KMS-11 (cell line): ENCODE measurements at regions not wholly inside any gene's neighbourhood (a gene's known extent, or its start where the extent isn't known, plus 50 kb on each side); places are given as distances from the start of the nearest gene placed in this dataset.

Source experiments
- H2AFZ ChIP-seq: fragments of 200-600 bp; sonication (generic); 2 replicates; pipeline ENCODE4 v1.6.1; 2016; ENCODE audit warnings: antibody characterized with exemption, mixed run types, low read depth
- H3K27ac ChIP-seq: fragments of 200-600 bp; sonication (generic); 2 replicates; pipeline ENCODE4 v1.6.1; 2016; ENCODE audit warnings: mild to moderate bottlenecking, mixed run types
- H3K27me3 ChIP-seq: fragments of 200-600 bp; sonication (generic); 2 replicates; pipeline ENCODE4 v1.6.1; 2017; ENCODE audit warnings: mild to moderate bottlenecking, low read depth, mixed run types, moderate library complexity; ENCODE audit not compliant: insufficient read depth
- H3K36me3 ChIP-seq: fragments of 200-600 bp; sonication (generic); 2 replicates; pipeline ENCODE4 v1.6.1; 2017; ENCODE audit warnings: mild to moderate bottlenecking, mixed run types; ENCODE audit not compliant: insufficient read depth
- H3K4me1 ChIP-seq: fragments of 200-600 bp; sonication (generic); 2 replicates; pipeline ENCODE4 v1.6.1; 2016; ENCODE audit warnings: mild to moderate bottlenecking, low read depth, mixed run types; ENCODE audit not compliant: poor library complexity, severe bottlenecking
- H3K4me2 ChIP-seq: fragments of 200-600 bp; sonication (generic); 2 replicates; pipeline ENCODE4 v1.7.0; 2016; ENCODE audit warnings: mild to moderate bottlenecking, mixed run types
- H3K4me3 ChIP-seq: fragments of 200-600 bp; sonication (generic); IDR thresholded peaks from 2 replicates; pipeline ENCODE4 v1.6.1; 2017; ENCODE audit warnings: low read depth, low read length, mixed read lengths; ENCODE audit not compliant: insufficient read depth
- H3K79me2 ChIP-seq: fragments of 200-600 bp; sonication (generic); 2 replicates; pipeline ENCODE4 v1.6.1; 2016; ENCODE audit warnings: low read depth, mixed run types; ENCODE audit not compliant: insufficient read depth
- H3K9ac ChIP-seq: fragments of 200-600 bp; sonication (generic); 2 replicates; pipeline ENCODE4 v1.6.1; 2016; ENCODE audit warnings: mild to moderate bottlenecking, mixed run types
- H4K20me1 ChIP-seq: fragments of 200-600 bp; sonication (generic); 2 replicates; pipeline ENCODE4 v1.6.1; 2016; ENCODE audit warnings: mild to moderate bottlenecking, mixed run types; ENCODE audit not compliant: insufficient read depth
- TF ChIP-seq, protein P1 (sequence below): fragments of 200-600 bp; sonication (generic); conservative IDR thresholded peaks from 2 replicates; pipeline ENCODE4 v1.6.1; 2017; ENCODE audit warnings: low read depth, mild to moderate bottlenecking, antibody characterized with exemption, low read length, moderate library complexity, mixed read lengths

DNA sequence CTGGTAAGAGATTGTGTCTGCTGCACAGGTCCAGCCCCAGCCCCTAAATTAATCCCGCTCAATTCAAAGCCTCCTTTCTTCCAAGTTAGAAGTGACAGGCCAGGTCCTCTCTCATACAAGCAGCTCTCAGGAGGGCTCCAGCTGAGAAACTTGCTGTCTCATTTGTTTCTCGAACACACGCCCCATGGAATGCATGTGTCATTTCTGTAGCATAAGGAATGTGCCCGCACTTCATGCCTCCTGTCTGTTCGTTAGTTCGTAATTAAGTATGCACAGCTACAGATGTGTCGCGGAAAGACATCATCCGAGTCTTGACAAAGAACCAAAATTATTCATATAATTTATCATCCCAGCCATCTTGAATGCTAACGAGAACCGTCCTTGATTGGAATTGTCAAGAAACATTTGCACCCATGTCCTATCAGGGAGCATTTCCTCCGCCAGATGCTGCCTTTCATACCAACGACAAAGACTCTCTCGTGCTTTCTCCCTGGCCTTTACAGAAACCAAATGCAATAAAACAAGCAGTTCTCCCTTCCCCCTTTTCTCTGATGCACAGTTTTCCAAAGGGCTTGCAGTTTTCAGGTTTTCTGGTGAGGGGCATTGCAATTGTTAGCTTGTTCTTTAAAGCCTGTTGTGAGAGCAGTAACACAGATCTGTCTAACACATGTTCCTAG, 133.5 kb downstream of the UQCRFS1 start:
- H3K79me2 ChIP-seq = no peaks in the 10 kb centered on the region
- no peak overlapping the region for H3K4me3 ChIP-seq
- H3K4me2 ChIP-seq = no peak overlapping the region
- H3K9ac ChIP-seq = no peak overlapping the region
- TF ChIP-seq, protein P1, sequence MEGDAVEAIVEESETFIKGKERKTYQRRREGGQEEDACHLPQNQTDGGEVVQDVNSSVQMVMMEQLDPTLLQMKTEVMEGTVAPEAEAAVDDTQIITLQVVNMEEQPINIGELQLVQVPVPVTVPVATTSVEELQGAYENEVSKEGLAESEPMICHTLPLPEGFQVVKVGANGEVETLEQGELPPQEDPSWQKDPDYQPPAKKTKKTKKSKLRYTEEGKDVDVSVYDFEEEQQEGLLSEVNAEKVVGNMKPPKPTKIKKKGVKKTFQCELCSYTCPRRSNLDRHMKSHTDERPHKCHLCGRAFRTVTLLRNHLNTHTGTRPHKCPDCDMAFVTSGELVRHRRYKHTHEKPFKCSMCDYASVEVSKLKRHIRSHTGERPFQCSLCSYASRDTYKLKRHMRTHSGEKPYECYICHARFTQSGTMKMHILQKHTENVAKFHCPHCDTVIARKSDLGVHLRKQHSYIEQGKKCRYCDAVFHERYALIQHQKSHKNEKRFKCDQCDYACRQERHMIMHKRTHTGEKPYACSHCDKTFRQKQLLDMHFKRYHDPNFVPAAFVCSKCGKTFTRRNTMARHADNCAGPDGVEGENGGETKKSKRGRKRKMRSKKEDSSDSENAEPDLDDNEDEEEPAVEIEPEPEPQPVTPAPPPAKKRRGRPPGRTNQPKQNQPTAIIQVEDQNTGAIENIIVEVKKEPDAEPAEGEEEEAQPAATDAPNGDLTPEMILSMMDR = no peak
- no peaks in the 10 kb centered on the region for H3K27me3 ChIP-seq
- H2AFZ ChIP-seq = no peak overlapping the region
- H3K27ac ChIP-seq = no peak overlapping the region
- no peaks in the 10 kb centered on the region for H3K4me1 ChIP-seq
- H3K36me3 ChIP-seq = no peaks in the 10 kb centered on the region
- H4K20me1 ChIP-seq = no peaks in the 10 kb centered on the region

DNA sequence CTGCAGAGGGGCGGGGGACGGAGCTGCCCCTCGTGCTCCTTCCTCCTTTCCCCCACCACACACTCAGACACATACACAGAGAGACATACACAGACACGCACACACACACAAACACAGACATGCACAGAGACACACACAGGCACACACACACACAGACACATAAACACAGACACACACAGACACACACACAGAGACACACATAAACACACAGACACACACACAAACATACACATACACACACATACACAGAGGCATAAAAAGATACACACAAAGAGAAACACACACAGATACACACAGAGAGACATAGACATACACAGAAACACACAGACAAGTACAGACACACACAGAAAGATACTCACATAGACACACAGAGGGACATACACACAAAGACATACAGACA, 136.0 kb downstream of the UQCRFS1 start:
- Histone ChIP-seq H3K4me3 (no peak overlapping the region), H3K9ac (no peak overlapping the region), H3K27ac (no peak overlapping the region), H2AFZ (no peak overlapping the region), H3K79me2 (no peaks in the 10 kb centered on the region), H3K4me2 (no peak overlapping the region), H4K20me1 (no peaks in the 10 kb centered on the region), H3K27me3 (no peaks in the 10 kb centered on the region), H3K36me3 (no peaks in the 10 kb centered on the region), H3K4me1 (no peaks in the 10 kb centered on the region)
- TF ChIP-seq, protein P1 = no peak

DNA sequence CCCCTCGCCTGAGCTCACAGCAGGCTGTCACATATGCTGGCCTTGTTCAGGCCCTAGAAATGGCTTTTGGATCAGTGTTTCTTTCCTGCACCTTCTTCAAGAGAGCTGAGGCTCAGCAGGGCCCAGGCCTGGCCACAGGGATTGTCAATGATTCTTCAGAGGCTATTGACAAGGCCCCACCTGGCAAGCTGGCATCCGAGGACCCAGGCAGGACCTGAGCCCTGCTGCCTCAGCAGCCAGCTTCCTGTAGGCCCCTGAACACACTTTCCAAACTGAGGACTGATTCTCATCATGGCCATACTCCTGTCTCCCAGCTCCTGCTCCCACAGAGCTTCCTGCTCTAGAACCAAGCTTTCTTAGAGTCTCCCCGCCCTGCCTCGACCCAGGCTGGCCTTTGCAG, 136.8 kb downstream of the UQCRFS1 start:
- Histone ChIP-seq H3K27me3 (no peaks in the 10 kb centered on the region), H3K4me1 (no peaks in the 10 kb centered on the region), H3K4me3 (no peak overlapping the region), H3K36me3 (no peaks in the 10 kb centered on the region), H2AFZ (no peak overlapping the region), H4K20me1 (no peaks in the 10 kb centered on the region), H3K9ac (no peak overlapping the region), H3K27ac (no peak overlapping the region), H3K79me2 (no peaks in the 10 kb centered on the region), H3K4me2 (no peak overlapping the region)
- TF ChIP-seq, protein P1 = no peak

DNA sequence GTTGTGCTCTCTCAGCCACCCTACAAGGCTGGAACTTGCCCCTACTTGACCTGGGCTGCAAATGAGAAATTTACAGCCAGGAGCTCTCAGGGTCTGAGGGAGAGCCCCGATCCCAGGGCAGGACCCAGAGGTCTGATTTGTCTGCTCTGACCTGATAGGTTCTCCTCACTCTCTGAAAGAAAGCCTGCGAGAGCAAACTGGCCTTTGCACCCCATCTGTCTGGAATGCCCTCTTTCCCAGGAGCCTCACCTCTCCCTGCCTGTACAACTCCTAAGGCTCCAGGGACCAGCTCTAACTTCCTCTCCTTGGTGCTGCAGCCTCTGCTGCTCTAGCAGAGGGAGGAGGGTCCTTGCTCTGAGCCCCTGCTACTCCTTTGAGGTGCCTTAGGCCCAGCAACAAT, 137.8 kb downstream of the UQCRFS1 start:
- Histone ChIP-seq H3K27me3 (no peaks in the 10 kb centered on the region), H2AFZ (no peak overlapping the region), H3K4me3 (no peak overlapping the region), H3K9ac (no peak overlapping the region), H3K4me2 (no peak overlapping the region), H4K20me1 (no peaks in the 10 kb centered on the region), H3K4me1 (no peaks in the 10 kb centered on the region), H3K36me3 (no peaks in the 10 kb centered on the region), H3K27ac (no peak overlapping the region), H3K79me2 (no peaks in the 10 kb centered on the region)
- TF ChIP-seq, protein P1 = no peak
